B cell (primary cell): ENCODE measurements at regions not wholly inside any gene's neighbourhood (a gene's known extent, or its start where the extent isn't known, plus 50 kb on each side); places are given as distances from the start of the nearest gene placed in this dataset.

Experiments used
- ATAC-seq: fragments of 200-7000 bp; cut with Tn5 transposase; one replicate; pipeline ENCODE4 v1.10.0; 2021; ENCODE audit warnings: low read depth, mild to moderate bottlenecking, moderate number of reproducible peaks, moderate library complexity
- CTCF ChIA-PET: fragments of 350-600 bp; sonication (Branson Sonifier 250); formaldehyde crosslinking; loops from one replicate; lab custom pipeline; 2021; ENCODE audit warnings: antibody characterized with exemption, inconsistent platforms; lab: Charles Lee
- POLR2A ChIA-PET: fragments of 350-600 bp; sonication (Branson Sonifier 250); formaldehyde crosslinking; loops from one replicate; lab custom pipeline; 2021; ENCODE audit warnings: antibody characterized with exemption; lab: Charles Lee
- DNase-seq: peaks from one replicate; pipeline ENCODE4 v3.0.0; 2013
- H2AFZ ChIP-seq: 2 replicates; pipeline ENCODE4 v1.6.1; 2012; ENCODE audit warnings: mild to moderate bottlenecking, low read depth, low read length; ENCODE audit not compliant: insufficient read depth, poor library complexity, severe bottlenecking
- H3K27ac ChIP-seq, 2 donors: 1 replicate in 1 of 2; 2 replicates in 1 of 2; pipeline ENCODE4 v1.5.1; 2012 to 2013; ENCODE audit warnings: low read length in 2 of 2, mild to moderate bottlenecking in 2 of 2, moderate library complexity in 1 of 2
- H3K27me3 ChIP-seq, 4 experiments: fragments of 200-600 bp in 1 of 4; sonication (generic) in 1 of 4; replicated peaks in 1 of 4; 1 replicate in 2 of 4; 2 replicates in 2 of 4; pipeline versions ENCODE4 v1.6.1 to v1.7.0; 2013 to 2016; ENCODE audit warnings: low read length in 3 of 4, mild to moderate bottlenecking in 2 of 4, mixed read lengths in 1 of 4, moderate library complexity in 1 of 4; ENCODE audit not compliant: insufficient read depth in 4 of 4, control insufficient read depth in 3 of 4; ENCODE audit errors: control extremely low read depth in 1 of 4
- H3K36me3 ChIP-seq, 2 experiments: replicated peaks in 1 of 2; 1 replicate in 1 of 2; 2 replicates in 1 of 2; pipeline versions ENCODE4 v1.6.1 to v1.7.1; 2013; ENCODE audit warnings: low read length in 1 of 2; ENCODE audit not compliant: insufficient read depth in 2 of 2, control insufficient read depth in 1 of 2; ENCODE audit errors: control extremely low read depth in 1 of 2, extremely low read depth in 1 of 2
- H3K4me1 ChIP-seq, 2 donors: fragments of 200-600 bp in 1 of 2; sonication (generic) in 1 of 2; 1 replicate in 1 of 2; 2 replicates in 1 of 2; pipeline versions ENCODE4 v1.5.1 to v1.6.1; 2013 to 2017; ENCODE audit warnings: low read length in 2 of 2; ENCODE audit not compliant: control insufficient read depth in 2 of 2, insufficient read depth in 2 of 2
- H3K4me2 ChIP-seq: replicated peaks from 2 replicates; pipeline ENCODE3; 2012; ENCODE audit warnings: mild to moderate bottlenecking, low read depth, low read length; ENCODE audit not compliant: poor library complexity, severe bottlenecking
- H3K4me3 ChIP-seq, 5 experiments: fragments of 200-600 bp in 1 of 5; sonication (generic) in 1 of 5; 1 replicate in 3 of 5; 2 replicates in 2 of 5; pipeline versions ENCODE4 v1.5.1 to v1.7.0; 2011 to 2016; ENCODE audit warnings: low read length in 4 of 5, mild to moderate bottlenecking in 4 of 5, low read depth in 2 of 5, control low read depth in 1 of 5, moderate library complexity in 1 of 5; ENCODE audit not compliant: insufficient read depth in 1 of 5; ENCODE audit errors: control extremely low read depth in 1 of 5, extremely low read depth in 1 of 5
- H3K79me2 ChIP-seq: fragments of 200-600 bp; sonication (generic); one replicate; pipeline ENCODE4 v1.6.0; 2016; ENCODE audit warnings: low read length; ENCODE audit not compliant: control insufficient read depth, insufficient read depth
- H3K9ac ChIP-seq: fragments of 200-600 bp; sonication (generic); 2 replicates; pipeline ENCODE4 v1.6.1; 2017; ENCODE audit warnings: mild to moderate bottlenecking, low read length, moderate library complexity
- H3K9me3 ChIP-seq, 3 donors: one replicate each; pipeline versions ENCODE4 v1.6.1 to v1.7.1; 2013; ENCODE audit warnings: low read length in 2 of 3; ENCODE audit not compliant: control insufficient read depth in 2 of 3, insufficient read depth in 1 of 3; ENCODE audit errors: control extremely low read depth in 1 of 3
- H4K20me1 ChIP-seq: 2 replicates; pipeline ENCODE4 v1.6.0; 2012; ENCODE audit warnings: mild to moderate bottlenecking, low read length; ENCODE audit not compliant: insufficient read depth, control insufficient read depth, poor library complexity, severe bottlenecking
- H3K27ac Mint-ChIP-seq: one replicate; pipeline ENCODE4 v1.8.0; 2021; ENCODE audit warnings: mixed read lengths
- H3K27me3 Mint-ChIP-seq: one replicate; pipeline ENCODE4 v1.8.0; 2021; ENCODE audit warnings: mixed read lengths
- H3K4me1 Mint-ChIP-seq: one replicate; pipeline ENCODE4 v1.8.0; 2021; ENCODE audit warnings: mixed read lengths
- H3K4me3 Mint-ChIP-seq: one replicate; pipeline ENCODE4 v1.8.0; 2021; ENCODE audit warnings: mixed read lengths
- H3K9me3 Mint-ChIP-seq: one replicate; pipeline ENCODE4 v1.8.0; 2022; ENCODE audit warnings: mixed read lengths; ENCODE audit not compliant: insufficient read depth
- EZH2 ChIP-seq: IDR thresholded peaks from 2 replicates; pipeline ENCODE4 v1.6.1; 2012; ENCODE audit warnings: borderline replicate concordance, low read depth, mild to moderate bottlenecking, moderate library complexity, low read length; ENCODE audit not compliant: insufficient read depth, poor library complexity, severe bottlenecking
- WGBS: methylation state at CpG from one replicate; pipeline ENCODE4 v1.1.5; 2013; ENCODE audit warnings: missing lambda C conversion rate; ENCODE audit not compliant: insufficient coverage; 5-methylcytosine and 5-hydroxymethylcytosine counted together
- intact Hi-C: fragments of 100-400 bp; cut with micrococcal nuclease; formaldehyde crosslinking; loops from one replicate; pipeline ENCODE4 v1.10.0; 2022
- TF ChIP-seq, protein P1 (sequence below): fragments of 200-600 bp; IDR thresholded peaks from one replicate; pipeline ENCODE4 v1.8.0; 2022; ENCODE audit warnings: antibody characterized with exemption, mild to moderate bottlenecking

DNA sequence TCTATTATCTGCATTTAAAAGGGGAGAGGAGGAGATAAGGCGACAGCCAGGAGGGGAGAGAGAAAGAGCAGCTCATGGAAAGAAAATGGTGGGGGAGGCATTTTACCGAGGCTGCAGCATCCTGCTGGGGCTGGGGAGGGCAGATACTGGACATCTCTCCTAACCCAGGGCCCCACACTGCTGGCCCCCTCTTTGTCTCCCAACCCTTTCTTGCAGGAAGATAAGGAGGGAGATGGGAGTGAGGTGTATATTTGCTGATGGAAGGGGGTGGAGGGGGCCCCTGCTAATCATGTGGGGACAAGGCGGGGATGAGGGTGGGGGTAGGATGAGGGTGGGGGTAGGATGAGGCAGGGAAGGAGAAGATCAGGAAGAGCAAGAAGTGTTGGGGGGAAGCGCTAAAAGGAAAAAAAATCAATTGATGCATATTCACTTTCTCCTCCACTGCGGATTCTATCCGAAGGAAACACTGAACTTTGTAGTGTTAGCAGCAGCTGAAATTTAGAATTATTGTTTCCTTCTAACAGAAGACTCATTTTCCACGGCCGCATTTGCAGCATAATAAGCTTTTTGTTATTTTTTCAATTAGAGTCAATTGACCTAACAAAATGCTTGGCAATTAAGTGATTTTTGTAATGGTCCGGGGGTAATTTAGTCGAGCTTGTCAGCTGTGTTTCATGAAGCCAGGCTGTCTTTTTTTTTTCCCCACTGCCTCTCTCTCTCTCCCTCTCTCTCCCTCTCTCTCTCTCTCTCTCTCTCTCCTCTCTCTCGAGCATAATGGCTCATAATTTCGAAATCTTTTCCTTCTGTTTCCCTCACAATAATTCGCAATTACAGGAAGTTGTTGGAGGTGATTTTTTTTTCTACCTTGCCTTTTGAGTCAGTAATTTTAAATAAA, 1134.6 kb downstream of the BCL11B start:
- Mint-ChIP-seq H3K4me3 (no peak overlapping the region), H3K27ac (no peak overlapping the region), H3K4me1 (no peaks in the 10 kb centered on the region), H3K27me3 (peaks cover 9% of the 10 kb centered on the region), H3K9me3 (peaks cover 3% of the 10 kb centered on the region)
- Histone ChIP-seq H3K4me3 (no peak overlapping the region), H3K9ac (no peak overlapping the region), H3K79me2 (no peaks in the 10 kb centered on the region), H4K20me1 (no peaks in the 10 kb centered on the region), H2AFZ (no peak overlapping the region), H3K4me1 (no peaks in the 10 kb centered on the region), H3K36me3 (no peaks in the 10 kb centered on the region), H3K27ac (no peak overlapping the region), H3K27me3 (peaks cover 0 to 4% (median 0%) of the 10 kb centered on the region in 4 experiments), H3K9me3 (no peaks in the 10 kb centered on the region), H3K4me2 (no peak overlapping the region)
- ATAC-seq (no peak), DNase-seq (no peak)
- no peak for TF ChIP-seq EZH2
- TF ChIP-seq, protein P1, sequence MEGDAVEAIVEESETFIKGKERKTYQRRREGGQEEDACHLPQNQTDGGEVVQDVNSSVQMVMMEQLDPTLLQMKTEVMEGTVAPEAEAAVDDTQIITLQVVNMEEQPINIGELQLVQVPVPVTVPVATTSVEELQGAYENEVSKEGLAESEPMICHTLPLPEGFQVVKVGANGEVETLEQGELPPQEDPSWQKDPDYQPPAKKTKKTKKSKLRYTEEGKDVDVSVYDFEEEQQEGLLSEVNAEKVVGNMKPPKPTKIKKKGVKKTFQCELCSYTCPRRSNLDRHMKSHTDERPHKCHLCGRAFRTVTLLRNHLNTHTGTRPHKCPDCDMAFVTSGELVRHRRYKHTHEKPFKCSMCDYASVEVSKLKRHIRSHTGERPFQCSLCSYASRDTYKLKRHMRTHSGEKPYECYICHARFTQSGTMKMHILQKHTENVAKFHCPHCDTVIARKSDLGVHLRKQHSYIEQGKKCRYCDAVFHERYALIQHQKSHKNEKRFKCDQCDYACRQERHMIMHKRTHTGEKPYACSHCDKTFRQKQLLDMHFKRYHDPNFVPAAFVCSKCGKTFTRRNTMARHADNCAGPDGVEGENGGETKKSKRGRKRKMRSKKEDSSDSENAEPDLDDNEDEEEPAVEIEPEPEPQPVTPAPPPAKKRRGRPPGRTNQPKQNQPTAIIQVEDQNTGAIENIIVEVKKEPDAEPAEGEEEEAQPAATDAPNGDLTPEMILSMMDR, result no peak
- intact Hi-C loops, result no loop called here
- POLR2A ChIA-PET, result no interaction called here
- 50% methylated on average over 1 of the region's 13 CpGs for WGBS
- CTCF ChIA-PET, result no interaction called here

- 8% methylated on average over 6 of the region's 6 CpGs for WGBS
- ChIA-PET CTCF (no interaction called here), POLR2A (no interaction called here)
- no peaks in the 10 kb centered on the region for H3K4me1 Mint-ChIP-seq
- H3K9me3 Mint-ChIP-seq, result no peaks in the 10 kb centered on the region
- Histone ChIP-seq H4K20me1 (no peaks in the 10 kb centered on the region), H3K4me3 (no peak overlapping the region), H3K4me1 (no peaks in the 10 kb centered on the region), H2AFZ (no peak overlapping the region), H3K27me3 (peaks cover 0 to 4% (median 0%) of the 10 kb centered on the region in 4 experiments), H3K36me3 (no peaks in the 10 kb centered on the region), H3K4me2 (no peak overlapping the region), H3K79me2 (no peaks in the 10 kb centered on the region), H3K9me3 (no peaks in the 10 kb centered on the region), H3K9ac (no peak overlapping the region), H3K27ac (no peak overlapping the region)
- DNase-seq, result no peak
- peaks cover 9% of the 10 kb centered on the region for H3K27me3 Mint-ChIP-seq
- TF ChIP-seq, protein P1, result no peak
- no peak for ATAC-seq
- H3K4me3 Mint-ChIP-seq, result no peak overlapping the region
- intact Hi-C loops, result no loop called here
- H3K27ac Mint-ChIP-seq, result no peak overlapping the region
Measured at GRCh38 chr14:98138666-98139065, 1133.3 kb downstream of the BCL11B start.
